SK-N-SH (cell line): ENCODE measurements at regions not wholly inside any gene's neighbourhood (a gene's known extent, or its start where the extent isn't known, plus 50 kb on each side); places are given as distances from the start of the nearest gene placed in this dataset.

ENCODE experiments used
- CTCF ChIP-seq: fragments of 200-600 bp; sonication (generic); IDR thresholded peaks from 2 replicates; pipeline ENCODE4 v1.6.1; 2017; ENCODE audit warnings: antibody characterized with exemption, mild to moderate bottlenecking, moderate library complexity
- PBX3 ChIP-seq: IDR thresholded peaks from 2 replicates; pipeline ENCODE4; 2012
- POLR2AphosphoS5 ChIP-seq: IDR thresholded peaks from 2 replicates; pipeline ENCODE4 v1.6.1; 2012; ENCODE audit warnings: low read depth, low read length
- RCOR1 ChIP-seq: fragments of 150-350 bp; IDR thresholded peaks from 2 replicates; pipeline ENCODE4 v1.6.1; 2017; ENCODE audit warnings: antibody characterized with exemption, low read length
- TCF12 ChIP-seq: IDR thresholded peaks from 2 replicates; pipeline ENCODE4 v1.4.0; 2012
- TEAD4 ChIP-seq: IDR thresholded peaks from 2 replicates; pipeline ENCODE4 v1.4.0; 2012; ENCODE audit warnings: mild to moderate bottlenecking, borderline replicate concordance; ENCODE audit not compliant: insufficient read depth
- YY1 ChIP-seq: IDR thresholded peaks from 2 replicates; pipeline ENCODE4 v1.4.0; 2012; ENCODE audit warnings: low read depth, mild to moderate bottlenecking

DNA sequence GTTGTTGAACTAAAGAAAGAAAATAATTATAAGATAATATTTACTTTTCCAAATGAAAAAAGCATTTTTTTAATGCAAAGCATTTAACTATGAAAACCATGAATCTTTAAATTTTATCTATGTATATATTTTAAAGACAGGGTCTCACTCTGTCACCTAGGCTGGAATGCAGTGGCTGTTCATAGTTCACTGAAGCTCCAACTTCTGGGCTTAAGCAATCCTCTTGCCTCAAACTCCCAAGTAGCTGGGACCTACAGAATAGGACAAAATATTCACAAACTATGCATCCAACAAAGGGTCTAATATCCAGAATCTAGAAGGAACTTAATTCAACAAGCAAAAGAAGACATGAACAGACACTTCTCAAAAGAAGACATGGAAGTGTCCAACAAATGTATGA is 55.9 kb upstream of the ALB start:
- TF ChIP-seq TEAD4 (no peak), YY1 (no peak), CTCF (no peak), PBX3 (no peak), RCOR1 (no peak), POLR2AphosphoS5 (no peak), TCF12 (no peak)
